Brain pericyte (primary cell): ENCODE measurements at regions not wholly inside any gene's neighbourhood (a gene's known extent, or its start where the extent isn't known, plus 50 kb on each side); places are given as distances from the start of the nearest gene placed in this dataset.
"Not testable (repeated sequence)": the region's sequence is repeated elsewhere in the genome, so short reads cannot be mapped to it uniquely, and the experiment has no call there.

ENCODE experiments used
- DNase-seq: peaks from one replicate; pipeline ENCODE4 v3.0.0-alpha.2; 2012; ENCODE audit warnings: low read depth, low spot score

DNA sequence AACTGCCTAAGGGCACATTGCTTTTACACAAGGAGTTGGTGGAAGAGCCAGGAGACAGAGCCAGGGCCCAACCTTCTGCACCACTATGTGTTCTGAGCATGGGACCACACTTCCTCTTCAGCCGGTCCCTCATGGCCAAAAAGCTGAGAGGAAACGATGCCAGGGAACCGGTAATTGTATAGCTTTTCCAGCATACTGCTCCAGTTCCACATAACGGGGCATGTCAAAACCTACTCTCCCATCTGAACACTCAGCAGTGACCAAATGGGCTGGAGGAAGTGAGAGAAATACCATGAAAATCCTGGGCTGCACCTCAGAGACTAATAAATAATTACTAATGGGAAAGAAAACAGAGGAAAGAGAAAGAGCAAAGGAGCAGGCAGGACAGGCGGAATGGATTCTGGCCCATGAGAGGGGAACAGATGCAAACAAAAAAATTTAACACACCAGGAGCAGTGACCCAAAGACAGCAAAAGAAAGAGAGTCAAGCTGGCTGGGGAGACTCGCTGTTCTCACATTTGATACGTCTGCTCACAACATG is 52.0 kb upstream of the BMP2 start:
- DNase-seq = no peak

DNA sequence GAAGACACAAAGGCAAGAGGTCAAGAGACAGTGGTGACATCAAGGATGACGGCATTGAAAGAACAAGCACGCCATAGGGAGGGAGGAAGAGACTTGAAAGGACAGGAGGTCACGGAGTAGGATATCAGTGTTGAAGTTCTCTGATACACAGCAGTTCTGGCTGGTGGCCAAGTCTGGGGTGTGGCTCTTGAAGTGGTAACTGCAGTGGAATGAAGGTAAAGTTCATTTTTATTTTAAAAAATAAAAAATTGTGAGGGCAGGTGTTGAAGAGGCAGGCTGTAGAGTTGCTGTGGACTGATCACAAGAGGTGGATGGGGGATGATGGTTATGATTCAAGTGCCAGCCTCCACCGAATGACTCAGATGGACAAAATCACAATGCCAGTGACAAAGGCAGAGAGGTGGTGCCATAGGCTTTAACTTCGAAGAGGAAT is 53.2 kb upstream of the BMP2 start:
- DNase-seq = no peak

DNA sequence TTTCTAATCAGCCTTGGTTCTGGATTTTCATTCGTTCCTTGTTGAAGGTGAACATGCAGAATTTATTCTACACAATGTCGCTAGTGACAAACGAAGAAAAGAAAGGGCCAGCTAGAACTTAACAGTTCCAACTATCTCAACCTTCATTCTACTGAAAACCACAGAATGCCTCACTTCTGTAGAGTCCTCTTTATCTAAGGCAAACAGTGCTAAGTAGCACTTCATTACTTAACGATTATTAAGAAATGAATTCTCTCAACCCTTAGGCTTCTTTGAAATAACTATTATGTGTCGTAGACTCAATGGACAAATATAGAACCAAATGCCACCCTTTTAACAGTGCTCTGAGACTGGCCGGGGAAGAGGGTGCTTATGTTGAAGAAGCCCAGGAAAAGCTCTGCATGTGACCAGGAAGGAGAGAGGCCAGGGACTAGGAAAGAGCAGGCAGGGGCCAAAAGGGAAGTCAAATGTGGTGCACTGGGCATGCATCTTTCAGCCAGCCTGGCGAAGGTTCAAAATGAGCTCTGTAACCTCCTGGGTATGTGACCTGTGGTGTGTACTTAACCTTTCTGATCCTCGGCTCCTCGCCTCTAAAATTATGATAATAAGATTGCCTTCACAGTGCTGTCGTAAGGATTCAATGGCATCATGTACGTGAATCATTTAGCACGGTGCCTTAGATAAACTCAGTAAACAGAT is 55.4 kb upstream of the BMP2 start:
- no peak for DNase-seq

DNA sequence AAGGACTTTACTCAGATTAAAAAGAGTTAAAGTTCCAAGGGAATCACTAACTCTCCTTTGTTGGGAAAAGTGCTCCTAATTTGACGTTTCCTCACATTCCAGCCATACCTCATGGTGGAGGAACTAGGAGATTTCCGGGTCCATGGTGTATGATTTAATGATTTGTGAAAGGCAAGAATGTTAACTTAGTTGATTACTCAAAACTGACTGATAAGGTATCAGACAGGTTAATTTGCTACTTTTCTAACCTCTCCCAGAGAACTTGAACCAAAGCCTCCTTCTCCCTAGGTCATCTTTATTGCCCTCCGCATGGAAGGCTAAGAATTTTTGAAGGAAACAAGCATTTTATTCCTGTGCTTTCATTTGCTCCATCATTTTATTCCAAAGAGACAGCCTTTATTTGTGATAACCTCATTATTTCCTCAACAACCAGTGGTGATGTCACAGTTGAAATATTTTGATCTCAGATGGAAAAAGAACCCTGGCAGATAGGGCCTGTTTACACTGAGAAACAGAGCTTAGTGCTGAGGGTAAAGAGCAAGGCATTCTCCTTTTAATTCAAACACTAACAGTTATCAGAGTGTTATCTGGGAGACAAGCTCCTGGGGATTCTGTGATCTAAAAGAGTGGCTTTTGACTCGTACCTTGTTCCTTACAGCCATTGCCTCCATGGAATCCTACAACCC is 57.4 kb upstream of the BMP2 start:
- DNase-seq = no peak

DNA sequence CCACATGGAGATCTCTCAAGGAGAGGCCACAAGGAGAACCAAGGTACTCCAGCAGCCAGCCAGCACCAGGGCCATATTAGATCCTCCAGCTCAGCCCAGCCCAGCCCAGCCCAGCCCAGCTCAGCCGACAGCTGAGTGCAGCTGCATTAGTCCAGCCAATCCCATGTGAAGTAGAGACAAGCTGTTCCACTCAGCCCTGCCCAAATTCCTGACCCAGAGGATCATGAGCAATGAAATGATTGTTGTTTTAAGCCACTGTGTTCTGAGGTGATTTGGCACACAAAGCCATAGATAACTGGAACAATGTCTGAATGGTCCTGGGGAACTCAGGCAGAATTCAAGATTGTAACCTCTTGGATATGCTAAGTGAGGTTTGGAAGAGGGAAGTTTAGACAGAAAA is 59.5 kb upstream of the BMP2 start:
- DNase-seq = no peak

DNA sequence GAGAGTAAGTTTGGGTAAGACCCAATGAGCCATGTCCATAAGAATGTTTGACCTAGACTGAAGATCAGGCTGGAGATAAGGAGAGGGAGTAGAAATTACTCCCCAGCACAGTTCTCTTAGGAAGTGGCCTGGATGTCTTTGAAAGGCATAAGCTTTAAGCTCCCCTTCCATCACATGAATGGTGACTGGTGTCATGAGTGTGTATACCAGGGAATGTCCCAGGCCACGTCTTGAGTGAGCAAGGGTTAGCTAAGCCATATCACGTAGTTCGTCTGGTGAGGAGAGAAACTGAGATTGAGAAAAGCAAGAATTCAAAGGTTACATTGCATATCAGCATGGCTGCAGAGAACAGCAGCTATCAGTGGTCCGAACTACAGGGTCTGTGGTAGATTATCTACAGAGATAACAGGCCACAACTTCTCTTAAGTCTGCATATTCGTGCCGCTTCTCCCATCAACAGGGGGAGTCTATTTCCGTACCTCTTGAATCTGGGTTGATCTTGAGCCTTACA is 60.1 kb upstream of the BMP2 start:
- no peak for DNase-seq

DNA sequence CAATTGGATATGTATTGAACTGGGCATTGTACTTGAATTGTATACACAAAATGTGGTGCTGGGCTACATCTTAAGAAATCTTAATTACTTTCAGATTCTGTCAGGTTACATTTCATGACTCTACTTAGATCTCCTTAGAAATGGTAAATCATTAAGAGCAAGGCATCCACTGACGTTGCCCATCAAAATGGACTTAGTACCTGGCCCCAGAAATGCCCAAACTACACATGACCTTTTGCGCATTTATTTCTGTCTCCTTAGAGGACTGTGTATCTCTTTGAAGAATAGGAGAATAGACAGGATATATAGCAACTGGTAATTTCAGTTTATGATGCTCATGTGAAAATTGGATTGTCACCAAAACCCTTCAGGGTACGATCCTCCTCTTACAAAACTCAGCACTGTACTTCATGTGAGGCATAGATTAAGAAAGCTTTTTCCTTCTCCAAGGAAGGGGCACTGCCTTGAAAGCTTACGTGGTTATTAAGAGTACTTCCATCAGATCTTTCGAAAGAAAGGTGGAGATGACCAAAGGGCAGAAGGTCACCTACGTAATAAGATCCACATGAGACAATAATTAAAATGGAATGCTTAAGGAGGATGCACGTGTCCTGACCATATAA is 61.4 kb upstream of the BMP2 start:
- DNase-seq = no peak

DNA sequence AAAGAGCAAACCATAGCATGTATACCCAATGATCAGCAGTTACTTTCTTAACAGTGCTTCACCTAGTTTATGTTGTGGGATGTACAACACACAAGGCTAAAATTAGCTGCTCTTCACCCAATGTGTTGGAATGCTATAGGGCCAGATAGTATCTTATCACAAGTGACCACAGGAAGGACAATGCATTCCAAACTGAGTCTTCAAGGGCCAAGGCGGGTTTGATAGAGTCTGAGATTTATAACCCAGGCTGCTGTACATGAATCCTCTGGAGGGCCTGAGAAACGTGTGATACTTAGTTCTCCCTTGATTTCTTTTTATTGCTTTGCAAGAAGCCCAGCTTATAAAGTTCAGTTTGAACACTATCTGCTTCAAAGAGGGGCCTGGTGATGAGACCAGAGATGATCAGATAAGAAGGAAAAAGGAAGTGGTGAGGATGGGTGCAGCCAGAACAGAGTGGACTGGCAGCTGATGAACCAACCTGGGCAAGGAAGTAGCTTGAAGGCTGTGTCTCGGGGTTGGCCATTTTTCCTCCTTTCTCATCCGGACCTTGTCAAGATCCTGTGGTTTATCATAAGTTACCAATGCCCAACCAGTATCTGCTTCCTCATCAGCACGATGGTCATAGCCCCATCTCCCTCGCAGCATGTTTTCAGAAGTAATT is 62.2 kb upstream of the BMP2 start:
- DNase-seq = no peak

DNA sequence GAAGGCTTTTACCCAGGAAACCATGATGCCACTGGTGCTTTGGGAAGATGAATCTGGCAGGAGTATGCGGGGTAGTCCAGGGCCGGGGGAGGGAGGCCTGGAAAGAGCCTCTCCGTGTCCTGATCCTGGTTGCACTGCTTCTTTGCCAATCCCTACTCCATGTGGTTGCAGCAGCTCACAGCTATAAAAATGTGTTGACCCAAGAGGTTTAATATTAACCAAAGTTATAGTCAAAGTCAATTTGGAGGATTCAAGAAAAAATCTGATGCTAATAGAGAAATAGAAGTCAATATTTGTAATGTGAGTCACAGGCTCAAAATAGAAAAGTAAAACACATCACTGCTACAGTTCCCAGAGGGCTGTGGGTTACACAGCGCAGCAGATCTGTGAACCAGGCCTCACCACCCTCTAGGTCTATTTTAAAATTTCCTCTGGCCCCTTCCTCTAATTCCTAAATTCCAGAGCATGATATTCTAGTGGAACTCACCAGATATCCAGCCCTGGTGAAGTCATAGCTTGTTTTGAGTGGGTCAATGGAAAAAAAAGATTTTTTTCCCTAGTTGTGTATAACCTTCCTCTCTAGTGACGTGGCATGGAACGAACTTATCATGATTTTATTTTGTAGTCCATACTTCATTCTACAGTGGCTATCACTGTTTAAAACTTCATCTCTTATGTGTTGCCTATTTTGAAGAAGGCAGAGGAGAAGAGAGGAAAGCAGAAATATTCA is 63.2 kb upstream of the BMP2 start:
- DNase-seq = peak; percentile 58

DNA sequence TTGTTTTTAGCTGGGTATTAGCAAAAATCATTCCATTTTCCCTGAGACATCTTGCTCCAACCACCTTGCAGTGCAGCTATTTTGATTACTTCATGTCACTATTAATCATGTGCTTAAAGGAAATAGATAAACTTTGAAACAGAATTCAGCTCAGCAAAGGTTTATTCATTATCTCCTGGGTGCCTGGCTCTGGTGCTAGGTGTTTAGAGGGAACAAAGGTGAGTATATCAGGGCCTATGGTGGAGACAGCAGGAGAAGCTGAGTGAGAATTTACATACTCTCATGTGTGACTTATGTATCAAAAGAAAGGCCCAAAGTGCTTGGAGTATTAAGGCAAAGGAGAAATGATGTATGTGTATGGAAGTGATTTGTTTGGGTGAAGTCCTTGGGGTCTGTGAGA is 63.8 kb upstream of the BMP2 start:
- no peak for DNase-seq

DNA sequence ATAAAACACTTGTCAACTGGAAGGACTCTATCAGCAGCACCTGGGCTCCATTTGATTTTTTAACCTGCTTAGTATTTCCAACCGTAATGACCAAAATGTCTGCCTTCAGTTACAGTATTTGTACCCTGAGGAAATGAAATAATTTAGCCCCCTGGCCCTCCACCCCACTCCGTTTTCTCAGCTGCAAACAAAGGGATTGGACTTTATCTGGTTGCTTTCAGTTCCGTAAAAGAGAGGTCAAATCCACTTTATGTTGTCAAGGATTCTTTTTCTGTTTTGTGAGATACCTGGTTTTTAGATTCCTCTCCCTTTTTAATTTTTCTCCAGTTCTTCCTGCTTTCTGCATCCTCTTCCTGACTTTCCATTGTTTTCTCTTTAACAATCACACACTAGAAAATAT is 64.4 kb upstream of the BMP2 start:
- no peak for DNase-seq

DNA sequence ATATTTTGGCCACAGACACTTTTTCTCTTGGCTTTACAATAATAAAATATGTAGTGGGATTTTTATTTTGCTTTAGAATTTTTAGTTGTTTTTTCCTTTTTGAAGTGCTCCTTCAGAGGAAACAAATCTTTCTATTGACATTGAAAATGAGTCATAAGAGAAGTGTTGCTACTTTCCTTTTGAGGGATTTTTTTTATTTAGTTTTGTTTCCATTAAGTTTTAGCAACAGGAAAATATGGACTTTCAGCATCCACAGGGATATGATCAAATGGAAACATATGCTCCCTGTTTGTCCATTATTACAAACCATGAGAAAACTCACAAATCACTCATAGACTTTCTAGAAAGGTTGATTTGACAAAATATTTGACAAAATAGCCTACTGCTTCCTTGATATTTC is 65.3 kb upstream of the BMP2 start:
- DNase-seq = no peak

DNA sequence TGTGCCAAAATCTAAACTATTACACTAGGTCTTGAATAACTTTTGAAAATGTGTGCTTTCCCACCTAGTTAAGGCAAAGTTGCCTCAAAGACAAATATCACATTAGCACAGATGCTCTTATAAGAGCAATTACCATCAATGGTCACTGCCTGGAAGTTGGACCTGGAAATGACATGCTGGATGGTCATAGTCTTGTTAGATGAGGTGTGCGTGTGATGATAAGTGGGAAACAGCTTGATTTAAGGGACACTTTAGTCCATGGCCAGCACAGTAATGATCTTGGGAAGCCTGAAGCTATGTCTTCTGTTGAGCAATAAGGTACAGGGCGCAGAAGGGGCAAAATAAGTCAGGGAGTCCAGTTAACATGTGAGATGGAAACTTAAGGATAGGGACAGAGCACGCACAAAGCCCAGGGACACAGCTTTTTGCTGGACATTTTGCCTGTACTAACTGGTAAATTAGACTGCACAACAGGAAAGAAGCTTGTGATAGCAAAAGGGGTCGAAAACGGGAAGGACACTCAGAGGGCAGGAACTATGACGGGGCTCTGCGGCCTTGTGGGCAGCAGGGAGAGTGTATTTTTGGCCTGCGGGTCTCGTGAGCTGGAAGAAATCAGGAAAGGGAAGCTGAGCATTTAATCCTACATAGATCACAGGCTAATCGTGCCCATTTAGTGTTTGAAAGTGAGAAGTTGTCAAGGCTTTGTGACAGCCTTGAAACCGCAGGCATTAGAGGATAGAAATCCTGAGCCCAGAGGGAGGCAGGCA is 66.7 kb upstream of the BMP2 start:
- DNase-seq = no peak

DNA sequence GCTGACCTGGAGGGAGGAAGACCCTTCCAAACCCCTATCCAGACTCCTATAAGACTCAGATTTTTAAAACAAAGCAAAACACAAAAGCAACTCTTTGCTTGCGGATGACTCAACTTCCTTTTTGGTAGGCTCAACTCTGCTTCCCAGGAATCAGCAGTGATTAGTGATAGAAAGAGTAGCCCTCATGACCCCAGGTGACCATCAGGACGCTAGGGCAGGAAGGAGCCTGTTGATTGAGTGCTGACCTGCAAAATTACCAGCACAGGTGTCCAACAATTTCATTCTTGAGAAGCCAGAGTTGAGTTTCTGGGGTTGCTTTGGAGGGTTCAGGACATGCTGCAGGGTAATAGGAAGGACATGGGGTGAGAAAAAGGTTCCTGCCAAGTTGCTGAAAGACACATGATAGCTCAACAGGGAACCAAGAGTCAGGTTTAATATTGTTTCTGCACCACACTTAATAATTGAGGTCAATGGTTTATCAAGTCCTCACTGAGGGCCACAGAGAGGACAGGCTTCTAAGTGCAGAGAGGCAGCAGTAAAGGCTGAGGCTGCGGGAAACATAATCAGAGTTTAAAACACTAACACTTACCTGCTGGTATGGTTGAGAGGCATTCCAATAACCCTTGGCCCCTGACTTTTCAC is 67.4 kb upstream of the BMP2 start:
- no peak for DNase-seq

DNA sequence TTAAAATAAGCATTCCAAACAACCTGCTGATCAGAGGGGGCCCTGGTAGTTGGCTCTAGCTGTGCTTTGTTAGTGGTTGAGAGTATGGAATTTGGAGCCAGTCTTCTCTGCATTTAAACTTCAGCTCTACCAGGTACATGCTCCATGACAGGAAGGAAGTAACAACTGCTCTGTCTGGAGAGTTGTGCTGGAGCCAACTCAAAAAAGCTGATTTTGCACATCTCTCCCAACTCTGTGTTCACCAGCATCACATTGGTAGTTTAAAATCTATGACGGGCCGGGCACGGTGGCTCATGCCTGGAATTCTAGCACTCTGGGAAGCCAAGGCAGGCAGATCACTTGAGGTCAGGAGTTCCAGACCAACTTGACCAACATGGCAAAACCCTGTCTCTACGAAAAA is 68.8 kb upstream of the BMP2 start:
- no peak for DNase-seq

DNA sequence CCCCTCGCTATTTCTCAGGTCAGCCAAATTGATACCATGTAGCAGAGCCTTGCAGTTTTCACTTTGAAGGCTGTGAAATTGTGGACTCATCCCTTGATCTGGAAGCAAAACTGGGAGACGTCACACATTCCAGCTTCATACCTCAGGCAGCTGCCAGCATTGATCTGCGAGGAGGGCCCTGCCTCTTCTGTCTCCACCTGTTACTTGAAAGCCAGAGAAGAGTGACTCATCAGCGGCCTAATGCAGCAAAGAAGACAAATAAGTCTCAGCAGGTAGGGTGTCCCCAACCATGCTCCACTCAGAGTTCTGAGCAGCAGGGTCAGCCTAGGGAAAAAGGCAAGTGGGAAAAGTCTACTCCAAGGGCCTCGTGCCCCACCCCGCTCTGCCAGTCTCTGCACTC is 69.4 kb upstream of the BMP2 start:
- DNase-seq = no peak

DNA sequence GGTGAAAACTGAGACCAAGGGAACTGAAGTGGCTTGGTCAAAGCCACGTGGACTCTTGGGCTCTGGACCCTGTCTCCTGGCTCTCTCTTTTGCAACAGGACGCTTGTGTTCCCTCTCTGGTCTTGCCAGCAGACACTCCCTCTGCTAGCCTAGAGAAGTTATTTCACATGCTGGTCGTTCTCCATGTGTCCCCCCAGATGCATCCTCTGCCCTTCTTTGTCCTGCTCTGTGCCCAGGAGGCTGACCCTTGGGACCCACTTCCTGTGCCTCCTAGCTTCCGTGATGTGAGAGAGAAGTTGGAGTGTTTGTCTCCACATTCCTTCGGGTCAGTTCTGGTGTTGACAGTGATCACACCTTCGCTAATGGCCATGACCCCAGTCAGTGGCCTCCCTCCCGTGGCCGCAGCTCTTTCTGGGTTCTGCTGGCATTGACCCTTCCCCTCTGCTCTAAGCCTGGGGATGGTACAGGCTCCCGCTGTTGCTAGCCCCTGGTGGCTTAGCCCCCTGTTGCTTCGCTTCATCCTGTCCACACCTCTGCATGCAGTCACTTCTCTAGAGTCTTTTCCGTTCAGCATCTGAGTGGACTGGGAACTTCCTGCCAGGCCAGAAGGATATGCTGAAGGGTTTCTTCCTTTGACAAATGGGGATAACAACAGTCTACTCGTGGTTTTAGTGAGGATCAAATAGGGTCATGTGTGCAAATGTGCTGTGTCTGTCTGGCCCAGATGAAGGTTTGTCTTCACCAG is 70.1 kb upstream of the BMP2 start:
- no peak for DNase-seq

DNA sequence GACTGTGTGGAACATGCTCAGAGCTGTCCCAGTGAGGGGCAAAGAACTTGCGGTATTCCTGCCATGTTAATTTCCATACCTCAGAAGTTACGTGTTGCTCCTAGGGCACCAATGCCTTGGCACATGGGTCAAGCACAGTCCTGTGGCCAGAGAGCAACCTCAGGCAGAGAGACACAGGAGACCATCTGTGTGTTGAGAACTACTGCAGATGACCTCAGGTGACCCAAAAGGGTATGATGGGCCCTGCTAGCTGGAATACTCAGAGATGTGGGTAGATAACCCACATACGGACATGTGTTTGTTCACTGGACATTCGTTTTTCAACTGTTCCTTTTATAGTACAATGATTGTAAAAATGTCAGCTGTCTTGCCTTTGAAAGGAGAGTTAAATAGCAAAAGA is 71.5 kb upstream of the BMP2 start:
- no peak for DNase-seq

DNA sequence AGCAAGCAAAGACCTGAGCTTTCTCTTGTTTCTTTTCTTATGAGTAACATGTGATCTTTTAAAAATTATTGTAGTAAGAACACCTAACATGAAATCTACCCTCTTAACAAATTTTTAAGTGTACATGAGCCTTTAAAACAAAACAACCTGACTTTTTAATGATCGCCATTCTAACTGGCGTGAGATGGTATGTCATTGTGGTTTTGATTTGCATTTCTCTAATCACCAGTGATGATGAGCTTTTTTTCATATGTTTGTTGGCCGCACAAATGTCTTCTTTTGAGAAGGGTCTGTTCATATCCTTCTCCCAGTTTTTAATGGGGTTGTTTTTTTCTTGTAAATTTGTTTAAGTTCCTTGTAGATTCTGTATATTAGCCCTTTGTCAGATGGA is 73.7 kb upstream of the BMP2 start:
- DNase-seq = not testable (repeated sequence)
